Mucosa of rectum (tissue), 2 donors: ENCODE measurements at regions not wholly inside any gene's neighbourhood (a gene's known extent, or its start where the extent isn't known, plus 50 kb on each side); places are given as distances from the start of the nearest gene placed in this dataset.

Source experiments
- H3K27ac ChIP-seq, 2 donors: one replicate each; pipeline ENCODE4 v1.7.0; 2013; ENCODE audit warnings: inconsistent platforms in 2 of 2, low read depth in 2 of 2, low read length in 2 of 2
- H3K27me3 ChIP-seq, 2 donors: one replicate each; pipeline ENCODE4 v1.7.0; 2013; ENCODE audit warnings: low read length in 2 of 2; ENCODE audit not compliant: control insufficient read depth in 2 of 2, insufficient read depth in 2 of 2
- H3K36me3 ChIP-seq, 2 donors: one replicate each; pipeline ENCODE4 v1.7.0; 2013; ENCODE audit warnings: low read length in 2 of 2; ENCODE audit not compliant: control insufficient read depth in 2 of 2, insufficient read depth in 2 of 2
- H3K4me1 ChIP-seq, 2 donors: one replicate each; pipeline ENCODE4 v1.7.0; 2013; ENCODE audit warnings: low read length in 2 of 2, mild to moderate bottlenecking in 1 of 2; ENCODE audit not compliant: control insufficient read depth in 2 of 2, insufficient read depth in 2 of 2
- H3K4me3 ChIP-seq, 2 donors: one replicate each; pipeline ENCODE4 v1.7.0; 2013; ENCODE audit warnings: low read length in 2 of 2
- H3K9ac ChIP-seq, 2 donors: one replicate each; pipeline ENCODE4 v1.7.0; 2013; ENCODE audit warnings: low read length in 2 of 2, low read depth in 1 of 2, mild to moderate bottlenecking in 1 of 2
- H3K9me3 ChIP-seq, 2 donors: one replicate each; pipeline ENCODE4 v1.7.0; 2013; ENCODE audit warnings: low read length in 2 of 2; ENCODE audit not compliant: control insufficient read depth in 2 of 2
- donor health status: healthy.
- donor health status: Normal muscosa, but diverticular disease.

- Histone ChIP-seq H3K27ac (no peak overlapping the region), H3K4me1 (no peaks in the 10 kb centered on the region)
These were observed 641.7 kb upstream of the AGA start for GRCh38 chr4:178083968-178084367.

GRCh38 chr4:178086320-178086719 lies 644.1 kb upstream of the AGA start:
- H3K27me3 ChIP-seq = no peaks in the 10 kb centered on the region
- H3K9me3 ChIP-seq = no peaks in the 10 kb centered on the region
- no peak overlapping the region for H3K4me3 ChIP-seq
- no peak overlapping the region for H3K9ac ChIP-seq
- no peaks in the 10 kb centered on the region for H3K4me1 ChIP-seq
- no peak overlapping the region for H3K27ac ChIP-seq
- no peaks in the 10 kb centered on the region for H3K36me3 ChIP-seq

More at GRCh38 chr4:178083968-178084367, 641.7 kb upstream of the AGA start:
- Histone ChIP-seq H3K36me3 (no peaks in the 10 kb centered on the region), H3K9ac (no peak overlapping the region), H3K4me3 (no peak overlapping the region), H3K27me3 (no peaks in the 10 kb centered on the region), H3K9me3 (no peaks in the 10 kb centered on the region)

GRCh38 chr4:178090640-178091411 lies 648.6 kb upstream of the AGA start:
- H3K4me3 ChIP-seq = no peak overlapping the region
- H3K27me3 ChIP-seq = no peaks in the 10 kb centered on the region
- no peak overlapping the region for H3K27ac ChIP-seq
- no peaks in the 10 kb centered on the region for H3K9me3 ChIP-seq
- no peak overlapping the region for H3K9ac ChIP-seq
- H3K4me1 ChIP-seq = no peaks in the 10 kb centered on the region
- no peaks in the 10 kb centered on the region for H3K36me3 ChIP-seq

GRCh38 chr4:178102139-178102538 lies 659.9 kb upstream of the AGA start:
- Histone ChIP-seq H3K9ac (no peak overlapping the region), H3K9me3 (no peaks in the 10 kb centered on the region), H3K27me3 (no peaks in the 10 kb centered on the region), H3K27ac (no peak overlapping the region), H3K4me3 (no peak overlapping the region), H3K36me3 (no peaks in the 10 kb centered on the region), H3K4me1 (no peaks in the 10 kb centered on the region)

- no peak overlapping the region for H3K4me3 ChIP-seq
- H3K9ac ChIP-seq = no peak overlapping the region
- no peaks in the 10 kb centered on the region for H3K27me3 ChIP-seq
- H3K9me3 ChIP-seq = no peaks in the 10 kb centered on the region
- no peaks in the 10 kb centered on the region for H3K4me1 ChIP-seq
- no peak overlapping the region for H3K27ac ChIP-seq
- H3K36me3 ChIP-seq = no peaks in the 10 kb centered on the region
These were observed 663.0 kb upstream of the AGA start for GRCh38 chr4:178105242-178105641.

- Histone ChIP-seq H3K27me3 (no peaks in the 10 kb centered on the region), H3K9ac (no peak overlapping the region), H3K27ac (no peak overlapping the region), H3K4me3 (no peak overlapping the region), H3K4me1 (no peaks in the 10 kb centered on the region), H3K9me3 (peaks cover 0 to 5% of the 10 kb centered on the region in 2 donors), H3K36me3 (no peaks in the 10 kb centered on the region)
These were observed 694.6 kb upstream of the AGA start for GRCh38 chr4:178136736-178137345.

GRCh38 chr4:178137732-178138471 lies 695.7 kb upstream of the AGA start:
- H3K4me1 ChIP-seq = no peaks in the 10 kb centered on the region
- no peaks in the 10 kb centered on the region for H3K36me3 ChIP-seq
- H3K9ac ChIP-seq = no peak overlapping the region
- no peak overlapping the region for H3K4me3 ChIP-seq
- no peak overlapping the region for H3K27ac ChIP-seq
- no peaks in the 10 kb centered on the region for H3K27me3 ChIP-seq
- H3K9me3 ChIP-seq = peaks cover 0 to 5% of the 10 kb centered on the region in 2 donors

- peaks cover 0 to 5% of the 10 kb centered on the region in 2 donors for H3K9me3 ChIP-seq
- no peak overlapping the region for H3K27ac ChIP-seq
- no peak overlapping the region for H3K9ac ChIP-seq
- H3K36me3 ChIP-seq = no peaks in the 10 kb centered on the region
- H3K4me1 ChIP-seq = no peaks in the 10 kb centered on the region
- no peaks in the 10 kb centered on the region for H3K27me3 ChIP-seq
- H3K4me3 ChIP-seq = no peak overlapping the region
These were observed 696.3 kb upstream of the AGA start for GRCh38 chr4:178138491-178138890.

- no peak overlapping the region for H3K4me3 ChIP-seq
- H3K4me1 ChIP-seq = no peaks in the 10 kb centered on the region
- H3K9me3 ChIP-seq = peaks cover 0 to 5% of the 10 kb centered on the region in 2 donors
- no peak overlapping the region for H3K27ac ChIP-seq
- H3K9ac ChIP-seq = no peak overlapping the region
- no peaks in the 10 kb centered on the region for H3K27me3 ChIP-seq
- no peaks in the 10 kb centered on the region for H3K36me3 ChIP-seq
These were observed 698.2 kb upstream of the AGA start for GRCh38 chr4:178140326-178140915.

GRCh38 chr4:178142724-178143123 lies 700.5 kb upstream of the AGA start:
- no peaks in the 10 kb centered on the region for H3K36me3 ChIP-seq
- no peak overlapping the region for H3K27ac ChIP-seq
- no peak overlapping the region for H3K4me3 ChIP-seq
- H3K9me3 ChIP-seq = peaks cover 0 to 5% of the 10 kb centered on the region in 2 donors
- H3K4me1 ChIP-seq = no peaks in the 10 kb centered on the region
- no peaks in the 10 kb centered on the region for H3K27me3 ChIP-seq
- no peak overlapping the region for H3K9ac ChIP-seq
